HG03095 (cell line): ENCODE measurements at regions not wholly inside any gene's neighbourhood (a gene's known extent, or its start where the extent isn't known, plus 50 kb on each side); places are given as distances from the start of the nearest gene placed in this dataset.

ENCODE experiments used
- ATAC-seq: cut with Tn5 transposase; IDR thresholded peaks from one replicate; pipeline ENCODE4 v1.9.1; 2021; ENCODE audit warnings: moderate library complexity; ENCODE audit not compliant: unreplicated experiment

DNA sequence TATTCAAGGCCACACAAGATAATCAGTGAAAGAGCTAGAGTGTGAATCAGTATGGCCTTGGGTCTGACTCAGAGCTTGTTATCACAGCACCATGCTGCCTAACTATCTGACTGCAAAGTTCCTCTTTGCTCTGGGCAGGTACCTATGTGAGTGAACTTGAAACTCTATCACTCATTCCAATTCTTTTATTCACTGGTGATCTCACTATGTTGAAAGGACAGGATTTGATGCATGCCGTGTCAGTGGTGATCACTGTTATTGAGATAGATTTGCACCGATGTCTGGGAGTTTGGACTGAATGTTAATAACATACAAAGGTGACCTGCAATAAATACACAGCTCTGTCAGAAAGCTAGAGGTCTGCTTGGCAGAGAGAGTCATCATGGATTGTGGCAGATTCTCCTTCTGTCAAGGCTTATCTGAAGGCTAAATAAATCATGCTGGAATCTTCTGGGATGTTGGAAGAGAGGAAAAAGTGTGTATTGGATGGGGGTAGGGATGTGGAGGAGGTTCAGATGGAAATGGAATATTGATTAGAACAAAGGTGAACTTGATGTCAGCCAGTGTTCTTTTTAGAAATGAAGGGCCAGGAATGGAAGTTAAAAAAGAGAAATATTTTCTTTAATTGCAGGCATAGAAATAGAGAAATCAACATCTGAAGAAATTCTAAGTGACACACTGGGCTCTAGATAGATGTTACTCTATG lies 91.8 kb upstream of the TNC start:
- ATAC-seq, result peak; percentile 54

GRCh38 chr9:115210699-115211098 lies 92.7 kb upstream of the TNC start:
- ATAC-seq, result no peak

DNA sequence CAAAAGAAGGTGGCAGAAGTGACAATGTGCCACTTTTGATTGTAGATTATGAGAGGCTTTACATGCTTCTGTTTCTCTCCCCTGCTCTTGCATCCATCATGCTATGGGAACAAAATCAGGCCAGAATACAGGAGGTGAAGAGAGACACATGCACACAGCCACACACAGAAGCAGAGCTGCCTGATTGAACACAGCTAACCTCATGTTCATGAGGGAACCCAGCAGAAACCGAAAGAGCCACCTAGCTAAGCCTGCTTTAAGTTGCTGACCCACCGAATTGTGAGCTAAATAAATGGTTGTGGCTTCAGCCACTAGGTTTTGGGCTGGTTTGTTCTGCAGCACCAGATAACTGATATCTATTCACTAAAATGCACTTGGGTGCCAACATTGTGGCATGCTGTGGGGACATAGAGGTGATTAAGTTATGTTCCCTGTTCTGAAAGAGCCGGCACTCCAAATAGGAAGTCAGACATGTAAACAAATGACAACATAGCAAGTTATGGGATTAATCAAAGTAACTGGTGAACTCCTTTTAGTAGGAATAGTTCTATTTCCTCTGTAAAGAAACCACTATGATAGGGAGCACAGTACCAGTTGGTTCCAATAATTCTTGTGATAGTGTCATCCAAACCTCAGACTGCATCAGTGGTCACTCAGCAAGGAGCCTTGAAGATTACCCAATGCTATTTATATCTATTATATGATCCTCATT lies 93.6 kb upstream of the TNC start:
- ATAC-seq, result peak; percentile 60

- no peak for ATAC-seq
Observed at GRCh38 chr9:115212125-115212605, 94.2 kb upstream of the TNC start.

GRCh38 chr9:115212832-115213231 lies 94.9 kb upstream of the TNC start:
- ATAC-seq, result no peak

DNA sequence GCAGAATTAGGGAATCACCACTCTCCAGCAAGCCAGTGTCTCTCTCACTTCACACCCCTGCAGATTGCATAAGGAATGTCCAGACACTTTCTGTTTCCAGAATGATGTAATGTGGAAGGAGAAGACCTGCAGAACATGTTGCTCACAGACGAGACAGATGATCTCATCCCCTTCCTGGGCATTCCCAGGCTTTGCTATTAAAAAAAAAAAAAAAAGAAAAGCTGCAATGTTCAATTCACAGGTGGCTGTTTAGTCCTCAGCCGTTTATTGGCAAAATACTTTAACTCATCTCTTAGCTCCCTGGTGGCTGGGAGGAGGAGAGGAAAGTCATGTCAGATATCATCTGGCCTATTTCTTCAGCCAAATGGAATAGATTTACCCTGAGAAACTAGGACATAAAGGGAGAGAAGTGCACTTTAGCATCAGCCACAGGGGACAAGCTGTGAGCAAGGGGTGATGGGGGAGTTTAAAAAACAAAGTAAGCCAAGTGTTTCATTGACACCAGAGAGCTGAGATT lies 95.9 kb upstream of the TNC start:
- no peak for ATAC-seq

GRCh38 chr9:115216873-115217272 lies 98.9 kb upstream of the TNC start:
- ATAC-seq, result no peak

- ATAC-seq, result no peak
Observed at GRCh38 chr9:115220319-115221005, 102.5 kb upstream of the TNC start.

GRCh38 chr9:115223471-115223870 lies 105.5 kb upstream of the TNC start:
- no peak for ATAC-seq

- ATAC-seq, result no peak
Observed at GRCh38 chr9:115225459-115226116, 107.6 kb upstream of the TNC start.

GRCh38 chr9:115226152-115226551 lies 108.2 kb upstream of the TNC start:
- no peak for ATAC-seq

DNA sequence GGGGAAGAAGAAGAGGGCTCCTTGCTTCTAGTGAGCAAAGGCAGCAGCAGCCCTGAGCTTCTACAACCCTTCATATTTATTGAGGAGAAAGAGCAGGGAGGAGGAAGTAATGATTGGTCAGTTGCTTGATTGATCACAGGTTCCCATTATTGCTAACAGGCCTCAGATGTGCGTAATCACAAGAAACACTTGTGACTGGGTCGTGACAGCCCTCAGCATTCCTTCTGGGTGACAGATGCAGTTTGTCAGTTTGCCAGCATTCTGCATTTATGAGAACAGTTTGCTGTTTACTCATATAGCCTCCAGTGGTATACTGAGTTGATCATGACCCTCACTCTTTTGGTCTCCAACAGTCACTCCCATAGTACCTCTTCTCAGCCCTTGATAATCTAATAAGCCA lies 111.5 kb upstream of the TNC start:
- ATAC-seq, result no peak

DNA sequence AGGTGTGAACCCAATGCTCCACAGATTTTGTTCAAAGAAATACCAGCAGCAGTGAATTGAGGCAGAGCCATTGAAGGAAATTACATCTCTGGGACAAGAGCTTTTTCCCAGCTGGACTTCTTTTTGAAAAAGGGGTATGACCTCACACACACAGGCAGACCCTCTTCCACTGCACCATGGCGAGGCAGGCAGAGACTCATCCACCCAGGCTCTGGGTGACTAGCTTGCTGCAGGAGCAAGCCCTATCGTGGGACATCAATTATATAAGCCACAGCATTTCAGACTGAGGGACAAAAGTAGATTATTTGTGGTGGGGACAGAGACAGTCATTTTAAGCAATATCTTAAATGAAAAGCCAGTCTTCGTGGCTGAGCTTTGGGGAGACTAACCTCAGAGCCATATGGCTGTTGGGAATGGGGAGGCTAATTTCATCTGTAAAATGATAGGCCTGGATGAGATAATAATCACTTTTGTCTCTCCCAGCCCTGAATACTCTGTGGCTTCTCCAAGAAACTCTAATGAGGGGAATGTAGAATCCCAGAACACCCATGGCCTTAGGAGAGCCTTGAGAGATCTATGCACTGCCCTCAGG lies 113.1 kb upstream of the TNC start:
- ATAC-seq, result no peak

DNA sequence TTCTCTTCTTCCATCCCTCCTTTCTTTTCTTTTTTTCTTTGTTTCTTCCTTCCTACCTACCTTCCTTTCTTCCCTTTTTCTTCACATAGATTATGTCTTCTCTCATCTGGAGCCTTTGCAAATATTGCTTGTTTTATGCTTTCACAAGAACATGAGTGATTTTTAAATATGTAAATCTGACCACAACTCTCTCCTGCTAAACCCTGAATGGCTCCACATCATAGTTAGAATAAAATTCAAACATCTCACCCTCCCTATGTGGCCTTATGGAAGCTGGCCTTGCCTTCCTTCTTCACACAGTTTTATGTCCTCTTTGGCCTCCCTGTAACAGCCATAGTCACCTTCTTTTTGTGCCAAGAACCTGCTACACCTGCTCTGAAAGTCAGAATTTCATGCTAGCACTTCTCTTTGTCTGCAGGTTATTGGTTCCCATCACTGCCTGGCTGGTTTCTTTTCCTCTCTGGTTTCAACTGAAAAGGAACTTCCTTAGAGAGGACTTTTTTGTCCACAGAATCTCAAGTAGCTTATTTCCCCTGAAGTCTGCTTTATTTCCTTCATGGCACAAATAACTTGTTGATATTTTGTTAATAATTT lies 114.3 kb upstream of the TNC start:
- no peak for ATAC-seq

DNA sequence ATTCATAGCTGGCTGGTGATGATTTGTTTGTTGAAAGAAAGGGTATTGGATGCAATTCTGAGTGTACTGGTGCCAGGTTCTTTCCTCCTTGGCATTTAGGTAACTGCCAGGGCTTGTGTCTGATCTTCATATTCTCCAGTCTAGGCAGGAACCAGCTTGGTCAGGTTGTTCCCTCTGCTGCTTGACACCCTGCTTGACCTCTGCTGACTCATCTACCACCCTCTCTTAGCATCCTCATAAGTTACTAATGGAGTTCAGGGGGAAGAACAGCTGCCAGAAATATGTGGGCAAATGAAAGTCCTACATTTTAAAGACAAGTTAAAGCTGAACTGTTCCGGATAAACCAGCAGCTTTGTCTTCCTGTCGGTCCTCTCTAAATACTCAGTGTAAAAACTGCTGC lies 116.1 kb upstream of the TNC start:
- no peak for ATAC-seq

DNA sequence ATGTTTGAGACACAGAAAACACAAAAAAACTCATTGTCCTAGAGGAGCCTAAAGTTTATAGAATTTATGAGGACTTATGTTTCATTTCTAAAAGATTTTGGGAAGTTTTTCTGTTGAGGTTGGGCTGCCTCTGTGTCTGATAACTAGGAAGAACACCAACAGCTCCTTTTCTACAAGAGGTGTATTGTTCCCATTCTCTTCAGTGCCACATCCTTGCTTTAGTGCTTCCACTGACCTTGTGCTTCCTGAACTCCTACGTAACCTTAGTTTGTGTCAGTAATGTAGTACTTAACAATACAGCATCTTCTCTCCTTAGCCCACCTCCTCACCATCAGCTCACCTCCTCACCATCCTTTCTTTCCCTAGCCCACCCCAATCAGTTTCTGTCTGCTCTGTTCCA lies 117.3 kb upstream of the TNC start:
- ATAC-seq, result no peak

- ATAC-seq, result no peak
Observed at GRCh38 chr9:115237385-115237998, 119.5 kb upstream of the TNC start.

DNA sequence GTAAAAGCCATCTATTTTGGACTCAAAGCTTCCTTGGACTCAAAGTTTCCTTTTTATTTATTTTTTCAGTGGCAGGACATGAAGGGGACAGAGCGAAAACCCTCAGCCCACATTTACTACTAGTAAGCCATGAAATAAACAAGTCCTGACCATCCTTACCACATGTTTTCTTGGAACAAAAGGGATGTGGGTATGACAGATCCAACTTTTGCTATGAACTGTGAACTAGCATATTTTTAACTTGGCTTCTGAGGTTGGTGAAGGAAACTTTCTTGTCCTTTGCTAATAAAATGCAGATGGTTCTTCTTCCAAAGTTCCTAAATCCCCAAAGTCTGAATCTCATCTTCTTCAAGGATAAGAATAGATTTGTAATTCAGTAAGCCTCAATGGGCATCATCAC lies 122.7 kb upstream of the TNC start:
- ATAC-seq, result no peak

DNA sequence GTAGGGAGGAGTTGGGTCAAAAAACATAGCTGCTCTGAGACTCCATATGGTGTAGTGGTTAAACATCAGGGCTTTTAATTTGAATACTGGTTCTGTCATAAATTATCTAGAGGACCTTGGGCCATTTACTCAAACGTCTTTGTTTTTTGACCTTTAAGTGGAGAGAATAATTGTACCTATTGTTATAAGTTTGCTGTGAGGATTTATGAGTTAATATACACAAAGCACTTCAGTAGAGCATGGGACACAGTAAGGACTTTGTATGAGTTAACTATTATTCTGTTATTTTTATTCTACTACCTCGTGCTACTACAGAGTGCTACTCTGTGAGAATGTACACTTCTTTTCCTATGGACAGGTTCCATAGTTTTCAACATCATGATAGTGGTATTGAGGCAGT lies 123.7 kb upstream of the TNC start:
- no peak for ATAC-seq

GRCh38 chr9:115249488-115249887 lies 131.5 kb upstream of the TNC start:
- ATAC-seq, result no peak
